Astrocyte (in vitro differentiated cells and primary cell): ENCODE measurements at regions not wholly inside any gene's neighbourhood (a gene's known extent, or its start where the extent isn't known, plus 50 kb on each side); places are given as distances from the start of the nearest gene placed in this dataset.

ENCODE experiments used
- DNase-seq: peaks from one replicate; pipeline ENCODE4 v3.0.0-alpha.2; 2010; ENCODE audit warnings: low read depth
- FAIRE-seq: peaks from 2 replicates; lab custom pipeline; 2011; peaks lifted over from hg19 to GRCh38; lab: Jason Lieb, UNC
- H2AFZ ChIP-seq: 2 replicates; pipeline ENCODE4 v1.6.0; 2012; ENCODE audit warnings: low read depth, low read length, inconsistent platforms
- H3K27ac ChIP-seq: 2 replicates; pipeline ENCODE4 v1.5.1; 2011; ENCODE audit warnings: low read depth, low read length, inconsistent platforms
- H3K27me3 ChIP-seq: 2 replicates; pipeline ENCODE4 v1.6.0; 2011; ENCODE audit warnings: low read length, inconsistent platforms; ENCODE audit not compliant: insufficient read depth
- H3K36me3 ChIP-seq: 2 replicates; pipeline ENCODE4 v1.5.1; 2011; ENCODE audit warnings: low read length, inconsistent platforms; ENCODE audit not compliant: insufficient read depth
- H3K4me1 ChIP-seq: 2 replicates; pipeline ENCODE4 v1.5.1; 2011; ENCODE audit warnings: low read length, inconsistent platforms; ENCODE audit not compliant: insufficient read depth
- H3K4me2 ChIP-seq: 2 replicates; pipeline ENCODE4 v1.6.0; 2012; ENCODE audit warnings: low read length, inconsistent platforms
- H3K4me3 ChIP-seq: 2 replicates; pipeline ENCODE4 v1.5.1; 2011; ENCODE audit warnings: low read depth, mild to moderate bottlenecking, low read length, inconsistent platforms; ENCODE audit not compliant: insufficient read depth
- H3K79me2 ChIP-seq: 2 replicates; pipeline ENCODE4 v1.6.0; 2012; ENCODE audit warnings: mild to moderate bottlenecking, low read length, inconsistent platforms; ENCODE audit not compliant: insufficient read depth
- H3K9ac ChIP-seq: 2 replicates; pipeline ENCODE4 v1.6.0; 2012; ENCODE audit warnings: mild to moderate bottlenecking, low read length, inconsistent platforms
- H3K9me3 ChIP-seq: 2 replicates; pipeline ENCODE4 v1.5.1; 2012; ENCODE audit warnings: low read depth, mild to moderate bottlenecking, low read length, inconsistent platforms; ENCODE audit not compliant: insufficient read depth
- H4K20me1 ChIP-seq: 2 replicates; pipeline ENCODE4 v1.6.0; 2012; ENCODE audit warnings: low read length, inconsistent platforms; ENCODE audit not compliant: insufficient read depth
- H3K27ac Mint-ChIP-seq: one replicate; pipeline ENCODE4 v1.8.0; 2021; ENCODE audit warnings: mild to moderate bottlenecking, mixed read lengths; ENCODE audit not compliant: unreplicated experiment
- H3K27me3 Mint-ChIP-seq: one replicate; pipeline ENCODE4 v1.8.0; 2021; ENCODE audit warnings: low read depth, mixed read lengths; ENCODE audit not compliant: unreplicated experiment
- H3K36me3 Mint-ChIP-seq: one replicate; pipeline ENCODE4 v1.8.0; 2021; ENCODE audit warnings: low read depth, mixed read lengths; ENCODE audit not compliant: unreplicated experiment
- H3K4me1 Mint-ChIP-seq: one replicate; pipeline ENCODE4 v1.8.0; 2021; ENCODE audit warnings: low read depth, mixed read lengths; ENCODE audit not compliant: unreplicated experiment
- H3K4me3 Mint-ChIP-seq: one replicate; pipeline ENCODE4 v1.8.0; 2021; ENCODE audit warnings: mild to moderate bottlenecking, moderate library complexity, mixed read lengths; ENCODE audit not compliant: unreplicated experiment
- H3K9me3 Mint-ChIP-seq: one replicate; pipeline ENCODE4 v1.8.0; 2021; ENCODE audit warnings: mild to moderate bottlenecking, mixed read lengths; ENCODE audit not compliant: unreplicated experiment
- EZH2 ChIP-seq: IDR thresholded peaks from 2 replicates; pipeline ENCODE4 v1.6.1; 2012; ENCODE audit warnings: mild to moderate bottlenecking, low read length, inconsistent platforms; ENCODE audit not compliant: insufficient read depth
- TF ChIP-seq, protein P1 (sequence below): IDR thresholded peaks from 2 replicates; pipeline ENCODE4 v1.5.1; 2011; ENCODE audit warnings: low read depth, mild to moderate bottlenecking, inconsistent platforms, low read length, moderate library complexity; ENCODE audit not compliant: insufficient read depth

GRCh38 chr13:60727140-60727539, 330.1 kb downstream of the TDRD3 start:
- Histone ChIP-seq H4K20me1 (no peaks in the 10 kb centered on the region), H2AFZ (no peak overlapping the region), H3K9ac (no peak overlapping the region), H3K9me3 (no peaks in the 10 kb centered on the region), H3K79me2 (no peaks in the 10 kb centered on the region), H3K27ac (no peak overlapping the region), H3K27me3 (no peaks in the 10 kb centered on the region), H3K4me1 (no peaks in the 10 kb centered on the region), H3K4me3 (no peak overlapping the region), H3K4me2 (no peak overlapping the region), H3K36me3 (no peaks in the 10 kb centered on the region)
- H3K27me3 Mint-ChIP-seq, result peaks cover 3% of the 10 kb centered on the region
- no peak overlapping the region for H3K27ac Mint-ChIP-seq
- H3K4me3 Mint-ChIP-seq, result no peak overlapping the region
- DNase-seq (no peak), FAIRE-seq (no peak)
- TF ChIP-seq, protein P1, sequence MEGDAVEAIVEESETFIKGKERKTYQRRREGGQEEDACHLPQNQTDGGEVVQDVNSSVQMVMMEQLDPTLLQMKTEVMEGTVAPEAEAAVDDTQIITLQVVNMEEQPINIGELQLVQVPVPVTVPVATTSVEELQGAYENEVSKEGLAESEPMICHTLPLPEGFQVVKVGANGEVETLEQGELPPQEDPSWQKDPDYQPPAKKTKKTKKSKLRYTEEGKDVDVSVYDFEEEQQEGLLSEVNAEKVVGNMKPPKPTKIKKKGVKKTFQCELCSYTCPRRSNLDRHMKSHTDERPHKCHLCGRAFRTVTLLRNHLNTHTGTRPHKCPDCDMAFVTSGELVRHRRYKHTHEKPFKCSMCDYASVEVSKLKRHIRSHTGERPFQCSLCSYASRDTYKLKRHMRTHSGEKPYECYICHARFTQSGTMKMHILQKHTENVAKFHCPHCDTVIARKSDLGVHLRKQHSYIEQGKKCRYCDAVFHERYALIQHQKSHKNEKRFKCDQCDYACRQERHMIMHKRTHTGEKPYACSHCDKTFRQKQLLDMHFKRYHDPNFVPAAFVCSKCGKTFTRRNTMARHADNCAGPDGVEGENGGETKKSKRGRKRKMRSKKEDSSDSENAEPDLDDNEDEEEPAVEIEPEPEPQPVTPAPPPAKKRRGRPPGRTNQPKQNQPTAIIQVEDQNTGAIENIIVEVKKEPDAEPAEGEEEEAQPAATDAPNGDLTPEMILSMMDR, result no peak
- TF ChIP-seq EZH2, result no peak
- H3K9me3 Mint-ChIP-seq, result no peaks in the 10 kb centered on the region
- H3K36me3 Mint-ChIP-seq, result no peaks in the 10 kb centered on the region
- no peaks in the 10 kb centered on the region for H3K4me1 Mint-ChIP-seq

GRCh38 chr13:60721063-60721462, 324.0 kb downstream of the TDRD3 start:
- H3K27ac ChIP-seq, result no peak overlapping the region
- Mint-ChIP-seq H3K36me3 (no peaks in the 10 kb centered on the region), H3K4me3 (no peak overlapping the region), H3K27ac (no peak overlapping the region), H3K27me3 (peaks cover 3% of the 10 kb centered on the region), H3K9me3 (no peaks in the 10 kb centered on the region), H3K4me1 (no peaks in the 10 kb centered on the region)
- H3K4me1 ChIP-seq, result no peaks in the 10 kb centered on the region
- FAIRE-seq (no peak), DNase-seq (no peak)
- H3K36me3 ChIP-seq, result no peaks in the 10 kb centered on the region
- no peak overlapping the region for H3K4me3 ChIP-seq
- no peak overlapping the region for H3K9ac ChIP-seq
- no peaks in the 10 kb centered on the region for H3K79me2 ChIP-seq
- no peak overlapping the region for H3K4me2 ChIP-seq
- no peaks in the 10 kb centered on the region for H3K9me3 ChIP-seq
- no peaks in the 10 kb centered on the region for H4K20me1 ChIP-seq
- H3K27me3 ChIP-seq, result no peaks in the 10 kb centered on the region
- no peak overlapping the region for H2AFZ ChIP-seq
- TF ChIP-seq, protein P1, result no peak
- TF ChIP-seq EZH2, result no peak

DNA sequence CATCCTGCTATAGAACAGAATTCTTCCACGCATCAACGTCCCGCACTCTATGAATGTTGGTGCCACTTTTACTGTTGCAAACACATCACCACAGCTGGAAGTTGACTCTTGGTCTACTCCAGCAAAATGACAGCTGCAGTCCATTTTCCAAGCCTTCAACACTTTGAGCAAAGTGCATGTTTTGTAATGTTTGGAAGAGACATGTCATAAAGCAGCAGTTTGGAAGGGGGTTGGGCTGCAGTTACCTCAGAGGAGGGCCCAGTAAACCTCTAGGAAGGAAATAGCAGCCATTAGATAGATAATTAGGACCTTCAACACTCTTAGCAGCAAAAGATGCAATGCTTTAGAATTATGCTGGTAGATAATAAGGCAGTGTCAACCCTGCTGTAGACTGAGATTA, 323.6 kb downstream of the TDRD3 start:
- Histone ChIP-seq H3K27me3 (no peaks in the 10 kb centered on the region), H3K27ac (no peak overlapping the region), H2AFZ (no peak overlapping the region), H3K4me1 (no peaks in the 10 kb centered on the region), H3K4me3 (no peak overlapping the region), H4K20me1 (no peaks in the 10 kb centered on the region), H3K4me2 (no peak overlapping the region), H3K79me2 (no peaks in the 10 kb centered on the region), H3K9me3 (no peaks in the 10 kb centered on the region), H3K36me3 (no peaks in the 10 kb centered on the region), H3K9ac (no peak overlapping the region)
- Mint-ChIP-seq H3K36me3 (no peaks in the 10 kb centered on the region), H3K9me3 (no peaks in the 10 kb centered on the region), H3K27me3 (peaks cover 3% of the 10 kb centered on the region), H3K27ac (no peak overlapping the region), H3K4me3 (no peak overlapping the region), H3K4me1 (no peaks in the 10 kb centered on the region)
- FAIRE-seq, result no peak
- DNase-seq, result no peak
- TF ChIP-seq, protein P1, result no peak
- no peak for TF ChIP-seq EZH2
